Sigmoid colon (tissue), 6 donors: ENCODE measurements at regions not wholly inside any gene's neighbourhood (a gene's known extent, or its start where the extent isn't known, plus 50 kb on each side); places are given as distances from the start of the nearest gene placed in this dataset.
"Not testable (repeated sequence)": the region's sequence is repeated elsewhere in the genome, so short reads cannot be mapped to it uniquely, and the experiment has no call there.

Experiments used
- DNase-seq: peaks from one replicate; pipeline ENCODE4 v3.0.0-alpha.2; 2019
- H3K27ac ChIP-seq, 4 donors: fragments of 200-600 bp; sonication (generic); one replicate each; pipeline ENCODE4 v1.5.1; 2016 to 2019; ENCODE audit warnings: mild to moderate bottlenecking in 1 of 4
- H3K27me3 ChIP-seq, 3 donors: fragments of 200-600 bp; sonication (generic); one replicate each; pipeline ENCODE4 v1.5.1; 2019; ENCODE audit warnings: mild to moderate bottlenecking in 1 of 3
- H3K36me3 ChIP-seq, 4 donors: fragments of 200-600 bp; sonication (generic); one replicate each; pipeline ENCODE4 v1.5.1; 2016 to 2019
- H3K4me1 ChIP-seq, 4 donors: fragments of 200-600 bp; sonication (generic); one replicate each; pipeline ENCODE4 v1.5.1; 2017 to 2019
- H3K4me3 ChIP-seq, 4 donors: fragments of 200-600 bp; sonication (generic); one replicate each; pipeline ENCODE4 v1.5.1; 2017 to 2019; ENCODE audit warnings: mild to moderate bottlenecking in 2 of 4, moderate library complexity in 1 of 4
- H3K9me3 ChIP-seq, 4 donors: fragments of 200-600 bp in 3 of 4; sonication (generic) in 3 of 4; one replicate each; pipeline versions ENCODE4 v1.5.1 to v1.6.1; 2013 to 2019
- EP300 ChIP-seq, 4 donors: sonication (generic); formaldehyde crosslinking; IDR thresholded peaks; one replicate each; pipeline ENCODE4 v1.6.1; 2017; ENCODE audit warnings: antibody characterized with exemption in 4 of 4
- POLR2A ChIP-seq, 2 donors: fragments of 450-650 bp; IDR thresholded peaks; one replicate each; pipeline ENCODE4 v1.6.1; 2016; ENCODE audit warnings: antibody characterized with exemption in 2 of 2, mild to moderate bottlenecking in 2 of 2, moderate library complexity in 2 of 2
- POLR2AphosphoS5 ChIP-seq, 4 donors: sonication (generic); formaldehyde crosslinking; IDR thresholded peaks; one replicate each; pipeline ENCODE4 v1.6.1; 2017; ENCODE audit warnings: antibody characterized with exemption in 4 of 4
- WGBS, 2 donors: extraction: QIAGEN DNeasy Blood & Tissue Kit; methylation state at CpG; one replicate each; pipeline ENCODE4 v1.1.7; 2013; 5-methylcytosine and 5-hydroxymethylcytosine counted together
- intact Hi-C: fragments of 100-400 bp; cut with DNase I; formaldehyde crosslinking; loops from one replicate; pipeline ENCODE4 v1.15.1; 2023
- TF ChIP-seq, protein P1 (sequence below), 4 experiments: fragments of 450-650 bp in 3 of 4; fragments of 200-600 bp in 1 of 4; IDR thresholded peaks; one replicate each; pipeline ENCODE4 v1.5.1; 2016 to 2019; ENCODE audit warnings: antibody characterized with exemption in 4 of 4, mild to moderate bottlenecking in 3 of 4, moderate library complexity in 2 of 4
- donor health status: healthy with polysubstance abuse.
- donor health status: healthy.

DNA sequence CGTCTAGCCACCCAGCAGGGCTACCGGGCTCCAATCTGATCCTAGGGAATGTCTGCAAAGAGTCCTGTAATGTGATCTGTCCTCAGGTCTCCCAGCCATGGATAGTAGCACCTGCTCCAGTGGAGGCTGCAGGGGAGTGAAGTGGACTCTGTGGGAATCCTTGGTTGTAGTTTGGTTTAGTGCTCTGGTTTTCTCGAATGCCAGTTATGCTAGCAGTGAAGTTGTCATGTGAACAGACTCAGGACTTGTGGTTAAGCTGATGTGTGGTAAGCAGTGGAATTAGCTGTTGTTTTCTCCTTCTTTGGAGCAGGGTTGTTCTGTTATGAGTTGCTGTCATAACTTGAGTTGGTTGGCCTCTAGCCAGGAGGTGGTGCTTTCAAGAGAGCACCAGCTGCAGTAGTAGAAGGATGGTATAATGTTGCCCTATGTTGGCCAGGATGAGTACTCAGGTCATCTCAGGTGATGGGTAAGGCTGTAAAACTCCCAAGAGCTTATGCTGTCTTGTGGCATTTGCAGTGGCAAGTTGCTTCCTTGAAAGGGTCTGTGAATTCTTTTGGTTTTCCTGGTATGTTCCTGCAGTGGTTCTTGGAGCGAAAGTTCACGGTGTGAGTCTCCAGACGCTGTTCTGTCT is 390.2 kb downstream of the UTRN start:
- no peak for DNase-seq
- TF ChIP-seq POLR2AphosphoS5 (IDR thresholded peaks at IDR 0.05) (no peak), EP300 (IDR thresholded peaks at IDR 0.05) (no peak), POLR2A (IDR thresholded peaks at IDR 0.05) (no peak)
- TF ChIP-seq, protein P1, sequence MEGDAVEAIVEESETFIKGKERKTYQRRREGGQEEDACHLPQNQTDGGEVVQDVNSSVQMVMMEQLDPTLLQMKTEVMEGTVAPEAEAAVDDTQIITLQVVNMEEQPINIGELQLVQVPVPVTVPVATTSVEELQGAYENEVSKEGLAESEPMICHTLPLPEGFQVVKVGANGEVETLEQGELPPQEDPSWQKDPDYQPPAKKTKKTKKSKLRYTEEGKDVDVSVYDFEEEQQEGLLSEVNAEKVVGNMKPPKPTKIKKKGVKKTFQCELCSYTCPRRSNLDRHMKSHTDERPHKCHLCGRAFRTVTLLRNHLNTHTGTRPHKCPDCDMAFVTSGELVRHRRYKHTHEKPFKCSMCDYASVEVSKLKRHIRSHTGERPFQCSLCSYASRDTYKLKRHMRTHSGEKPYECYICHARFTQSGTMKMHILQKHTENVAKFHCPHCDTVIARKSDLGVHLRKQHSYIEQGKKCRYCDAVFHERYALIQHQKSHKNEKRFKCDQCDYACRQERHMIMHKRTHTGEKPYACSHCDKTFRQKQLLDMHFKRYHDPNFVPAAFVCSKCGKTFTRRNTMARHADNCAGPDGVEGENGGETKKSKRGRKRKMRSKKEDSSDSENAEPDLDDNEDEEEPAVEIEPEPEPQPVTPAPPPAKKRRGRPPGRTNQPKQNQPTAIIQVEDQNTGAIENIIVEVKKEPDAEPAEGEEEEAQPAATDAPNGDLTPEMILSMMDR (IDR thresholded peaks at IDR 0.05) = no peak
- Histone ChIP-seq H3K4me3 (no peak overlapping the region), H3K27ac (peak overlapping the region in 1 of 4 donors; percentile 17), H3K9me3 (peaks cover 3 to 11% (median 5%) of the 10 kb centered on the region in 4 donors), H3K27me3 (no peaks in the 10 kb centered on the region), H3K4me1 (peaks cover 0 to 19% (median 5%) of the 10 kb centered on the region in 4 donors), H3K36me3 (no peaks in the 10 kb centered on the region)
- 27 to 70% methylated on average over 6 of the region's 6 CpGs for WGBS, 2 donors
- intact Hi-C loops = no loop called here

DNA sequence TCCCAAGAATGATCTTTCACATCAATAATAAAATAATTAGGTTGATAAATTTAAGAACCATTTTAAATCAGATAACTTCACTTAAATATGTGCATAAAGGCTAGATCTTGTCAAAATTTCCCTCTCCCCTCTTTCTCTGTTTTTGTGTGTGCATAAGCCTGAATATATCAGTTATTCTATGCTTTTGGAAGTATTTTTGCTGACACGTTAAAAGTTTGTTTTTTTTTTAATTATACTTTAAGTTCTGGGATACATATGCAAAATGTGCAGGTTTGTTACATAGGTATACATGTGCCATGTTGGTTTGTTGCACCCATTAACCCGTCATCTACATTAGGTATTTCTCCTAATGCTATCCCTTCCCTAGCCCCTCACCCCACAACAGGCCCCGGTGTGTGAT is 391.2 kb downstream of the UTRN start:
- H3K4me3 ChIP-seq, DNase-seq, H3K27ac ChIP-seq, H3K9me3 ChIP-seq, H3K27me3 ChIP-seq, intact Hi-C loops, H3K36me3 ChIP-seq: not testable (repeated sequence)
- H3K4me1 ChIP-seq = peaks cover 0 to 19% (median 5%) of the 10 kb centered on the region in 4 donors
- 89 to 92% methylated on average over 3 of the region's 3 CpGs for WGBS, 2 donors

DNA sequence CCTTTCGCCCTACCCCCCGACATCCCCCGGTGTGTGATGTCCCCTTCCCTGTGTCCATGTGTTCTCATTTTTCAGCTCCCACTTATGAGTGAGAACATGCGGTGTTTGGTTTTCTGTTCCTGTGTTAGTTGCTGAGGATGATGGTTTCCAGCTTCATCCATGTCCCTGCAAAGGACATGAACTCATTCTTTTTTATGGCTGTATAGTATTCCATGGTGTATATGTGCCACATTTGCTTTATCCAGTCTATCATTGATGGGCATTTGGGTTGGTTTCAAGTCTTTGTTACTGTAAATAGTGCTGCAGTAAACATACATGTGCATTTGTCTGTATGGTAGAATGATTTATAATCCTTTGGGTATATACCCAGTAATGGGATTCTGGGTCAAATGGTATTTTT is 392.1 kb downstream of the UTRN start:
- H3K27me3 ChIP-seq, intact Hi-C loops, H3K9me3 ChIP-seq, H3K36me3 ChIP-seq, DNase-seq, H3K4me3 ChIP-seq, H3K27ac ChIP-seq: not testable (repeated sequence)
- peaks cover 0 to 19% (median 6%) of the 10 kb centered on the region in 4 donors for H3K4me1 ChIP-seq
- 99% methylated on average over 4 of the region's 4 CpGs for WGBS, 2 donors

DNA sequence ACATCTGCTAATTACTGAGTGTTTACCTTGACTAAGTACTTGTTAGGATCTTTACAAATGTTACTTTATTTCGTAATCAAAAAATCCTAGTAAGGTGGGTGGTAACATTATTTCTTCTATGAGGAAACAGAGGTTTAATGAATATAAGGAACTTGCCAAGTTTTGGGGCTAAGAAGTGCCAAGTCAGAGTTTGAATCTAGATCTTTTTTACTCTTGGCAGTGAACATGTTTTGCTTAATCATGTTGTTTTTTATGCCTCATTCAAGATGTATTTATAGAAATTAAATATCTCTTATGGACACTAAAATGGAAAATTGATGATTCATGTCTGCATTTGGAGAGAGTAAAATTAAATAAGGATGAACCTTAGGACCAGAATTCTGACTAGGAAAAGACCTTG is 393.7 kb downstream of the UTRN start:
- H3K27ac ChIP-seq = no peak overlapping the region
- no peaks in the 10 kb centered on the region for H3K36me3 ChIP-seq
- intact Hi-C loops = no loop called here
- H3K4me1 ChIP-seq = peaks cover 0 to 21% (median 9%) of the 10 kb centered on the region in 4 donors
- 71 to 82% methylated on average over 1 of the region's 1 CpG for WGBS, 2 donors
- no peak for DNase-seq
- peaks cover 0 to under 1% (median 0%) of the 10 kb centered on the region in 4 donors for H3K9me3 ChIP-seq
- H3K27me3 ChIP-seq = no peaks in the 10 kb centered on the region
- TF ChIP-seq, protein P1 (IDR thresholded peaks at IDR 0.05) = no peak
- TF ChIP-seq POLR2AphosphoS5 (IDR thresholded peaks at IDR 0.05) (no peak), EP300 (IDR thresholded peaks at IDR 0.05) (no peak), POLR2A (IDR thresholded peaks at IDR 0.05) (no peak)
- no peak overlapping the region for H3K4me3 ChIP-seq

DNA sequence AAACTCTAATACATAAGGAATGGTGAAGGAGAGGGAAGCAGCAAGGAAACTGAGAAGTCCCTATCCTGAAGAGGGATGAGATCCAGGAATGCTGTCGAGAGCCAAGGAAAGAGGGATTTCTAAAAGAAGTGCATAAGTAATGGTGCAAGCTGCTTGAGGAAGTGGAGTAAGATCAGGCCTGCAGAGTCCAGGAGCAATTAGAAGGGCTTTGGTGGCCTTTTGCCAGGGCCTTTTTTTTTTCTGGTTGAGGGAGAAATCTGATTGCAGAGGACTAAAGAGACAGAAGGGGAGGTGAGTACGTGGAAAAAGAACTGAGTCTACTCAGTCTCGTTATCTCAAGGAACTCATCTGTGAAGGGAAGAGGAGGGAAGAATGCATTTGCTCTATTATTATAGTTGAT is 396.2 kb downstream of the UTRN start:
- no peaks in the 10 kb centered on the region for H3K27me3 ChIP-seq
- no peak for DNase-seq
- intact Hi-C loops = no loop called here
- peaks cover 0 to 2% (median 0%) of the 10 kb centered on the region in 4 donors for H3K9me3 ChIP-seq
- no peaks in the 10 kb centered on the region for H3K36me3 ChIP-seq
- no peak overlapping the region for H3K27ac ChIP-seq
- 30 to 80% methylated on average over 3 of the region's 3 CpGs for WGBS, 2 donors
- peaks cover 0 to 11% (median 5%) of the 10 kb centered on the region in 4 donors for H3K4me1 ChIP-seq
- H3K4me3 ChIP-seq = no peak overlapping the region
- TF ChIP-seq EP300 (IDR thresholded peaks at IDR 0.05) = no peak
- TF ChIP-seq, protein P1 (IDR thresholded peaks at IDR 0.05) = no peak
- no peak for TF ChIP-seq POLR2A (IDR thresholded peaks at IDR 0.05)
- no peak for TF ChIP-seq POLR2AphosphoS5 (IDR thresholded peaks at IDR 0.05)
